GM12891 (cell line): ENCODE measurements at regions not wholly inside any gene's neighbourhood (a gene's known extent, or its start where the extent isn't known, plus 50 kb on each side); places are given as distances from the start of the nearest gene placed in this dataset.
A peak's percentile ranks its signal among the peaks of the same experiment; 100 is the strongest.

Source experiments
- DNase-seq: peaks from one replicate; pipeline ENCODE4 v3.0.0; 2011; ENCODE audit warnings: low spot score; ENCODE audit not compliant: insufficient read length
- FAIRE-seq: peaks from 2 replicates; lab custom pipeline; 2011; peaks lifted over from hg19 to GRCh38; lab: Jason Lieb, UNC
- PAX5 ChIP-seq: IDR thresholded peaks from 2 replicates; pipeline ENCODE4 v1.6.1; 2011; ENCODE audit warnings: low read length, moderate library complexity, mild to moderate bottlenecking; ENCODE audit not compliant: insufficient read depth, severe bottlenecking
- POLR2A ChIP-seq: IDR thresholded peaks from 2 replicates; pipeline ENCODE4 v1.6.1; 2011; ENCODE audit warnings: low read depth, low read length, control low read depth
- POLR2AphosphoS5 ChIP-seq: IDR thresholded peaks from 2 replicates; pipeline ENCODE4 v1.6.1; 2011; ENCODE audit warnings: low read depth, low read length, control low read depth
- POU2F2 ChIP-seq: IDR thresholded peaks from 2 replicates; pipeline ENCODE4 v1.6.1; 2011; ENCODE audit warnings: low read depth, mild to moderate bottlenecking, control low read depth, low read length, moderate library complexity
- SPI1 ChIP-seq: IDR thresholded peaks from 2 replicates; pipeline ENCODE4 v1.6.1; 2011; ENCODE audit warnings: low read depth, low read length, control low read depth
- TAF1 ChIP-seq: IDR thresholded peaks from 2 replicates; pipeline ENCODE4 v1.6.1; 2011; ENCODE audit warnings: low read depth, low read length, control low read depth

GRCh38 chr4:122234686-122235085 lies 82.6 kb downstream of the BLTP1 start:
- DNase-seq (no peak), FAIRE-seq (no peak)
- TF ChIP-seq TAF1 = no peak
- no peak for TF ChIP-seq PAX5
- TF ChIP-seq POU2F2 = no peak
- TF ChIP-seq SPI1 = no peak
- no peak for TF ChIP-seq POLR2AphosphoS5
- no peak for TF ChIP-seq POLR2A

DNA sequence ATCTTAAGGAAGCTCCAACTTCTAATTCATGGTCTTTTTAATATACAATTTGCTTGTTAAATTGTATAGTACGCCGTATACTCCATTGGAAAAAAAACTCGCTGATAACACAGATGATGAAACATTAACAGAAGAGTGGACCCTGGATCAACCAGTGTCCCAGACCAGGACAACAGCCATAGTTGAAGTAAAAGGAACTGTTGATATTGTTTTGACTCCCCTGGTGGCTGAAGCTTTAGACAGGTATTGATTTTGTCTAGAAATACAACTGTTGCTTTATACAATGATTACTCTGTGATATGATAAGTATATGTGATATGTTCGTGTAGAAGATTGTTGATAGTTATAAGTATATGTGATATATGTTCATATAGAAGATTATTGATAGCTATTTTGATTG lies 91.7 kb downstream of the BLTP1 start:
- TF ChIP-seq POU2F2 (no peak), POLR2AphosphoS5 (no peak), TAF1 (no peak), POLR2A (no peak), PAX5 (no peak), SPI1 (no peak)
- FAIRE-seq = no peak
- DNase-seq = no peak

DNA sequence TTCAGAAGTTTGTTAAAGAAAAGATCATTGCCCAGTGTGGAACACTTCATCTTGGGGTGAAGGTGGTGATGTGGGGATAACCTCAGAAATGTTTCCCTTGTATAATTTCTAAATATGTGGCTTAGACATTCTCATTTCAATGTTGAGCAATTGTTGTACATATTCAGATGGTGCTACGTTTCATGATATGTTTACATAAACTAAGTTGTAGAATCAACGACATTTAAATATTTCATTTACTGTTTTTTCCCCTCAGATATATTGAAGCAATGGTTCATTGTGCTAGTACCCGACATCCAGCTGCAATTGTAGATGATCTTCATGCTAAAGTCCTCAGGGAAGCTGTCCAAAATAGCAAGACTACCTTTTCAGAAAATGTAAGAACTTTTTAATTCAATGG lies 92.6 kb downstream of the BLTP1 start:
- FAIRE-seq (no peak), DNase-seq (no peak)
- TF ChIP-seq POLR2A (no peak), POLR2AphosphoS5 (no peak), POU2F2 (no peak), PAX5 (no peak), TAF1 (no peak), SPI1 (no peak)

DNA sequence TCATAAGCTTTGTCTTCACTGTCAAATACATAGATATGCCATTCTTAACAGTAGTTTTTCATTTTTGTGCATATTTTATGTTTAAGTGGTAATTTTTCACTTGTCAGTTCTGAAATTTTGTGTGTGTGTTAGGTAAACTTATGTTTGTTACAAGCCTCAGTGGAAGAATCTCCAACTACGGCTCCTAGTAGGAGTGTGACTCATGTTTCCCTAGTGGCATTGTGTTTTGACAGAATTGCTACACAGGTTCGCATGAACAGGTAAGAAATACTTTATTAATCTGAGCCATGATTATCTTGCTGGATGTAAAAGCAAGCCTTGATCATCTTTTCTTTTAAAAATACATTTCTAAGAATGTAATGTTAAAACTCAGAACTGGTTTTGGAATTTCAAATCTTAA lies 94.4 kb downstream of the BLTP1 start:
- TF ChIP-seq TAF1 (no peak), PAX5 (no peak), SPI1 (no peak)
- DNase-seq (no peak), FAIRE-seq (no peak)

- no peak for TF ChIP-seq POU2F2
- TF ChIP-seq PAX5 = no peak
- TF ChIP-seq POLR2AphosphoS5 = no peak
- FAIRE-seq = no peak
- no peak for DNase-seq
Observed at GRCh38 chr4:122249357-122249756, 97.2 kb downstream of the BLTP1 start.

- TF ChIP-seq SPI1 (no peak), TAF1 (no peak), POLR2A (no peak), POLR2AphosphoS5 (no peak), POU2F2 (no peak), PAX5 (no peak)
- FAIRE-seq = no peak
- DNase-seq = no peak
Observed at GRCh38 chr4:122252584-122252983, 100.5 kb downstream of the BLTP1 start.

GRCh38 chr4:122259849-122260248 lies 107.7 kb downstream of the BLTP1 start:
- DNase-seq (no peak), FAIRE-seq (no peak)
- TF ChIP-seq SPI1 = no peak
- no peak for TF ChIP-seq POLR2AphosphoS5
- TF ChIP-seq POU2F2 = no peak
- no peak for TF ChIP-seq TAF1
- TF ChIP-seq PAX5 = no peak

GRCh38 chr4:122276359-122276758 lies 102.5 kb upstream of the ADAD1 start:
- FAIRE-seq (no peak), DNase-seq (no peak)
- TF ChIP-seq PAX5 (no peak), POLR2AphosphoS5 (no peak), POU2F2 (no peak), TAF1 (no peak), SPI1 (no peak), POLR2A (no peak)

DNA sequence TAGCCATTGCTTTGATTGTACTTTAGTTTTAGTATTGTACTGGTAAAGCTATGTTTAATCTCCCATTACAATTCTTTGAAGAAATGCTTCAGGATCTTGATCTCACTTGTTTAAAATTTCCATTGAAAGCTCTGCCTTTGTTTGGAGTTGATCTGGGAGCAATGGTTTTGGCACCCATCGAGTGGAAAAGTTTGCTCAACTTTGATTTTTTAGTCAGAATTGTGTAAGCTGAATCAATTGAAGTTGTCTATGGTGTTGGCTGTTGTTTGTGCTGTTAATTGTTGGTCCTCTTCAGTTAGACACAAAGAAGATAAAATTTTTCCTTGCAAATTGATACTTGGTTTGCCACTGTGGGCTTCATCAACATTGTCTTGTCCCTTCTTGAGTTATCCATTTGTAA lies 99.8 kb upstream of the ADAD1 start:
- FAIRE-seq = no peak
- TF ChIP-seq POLR2A (no peak), TAF1 (no peak), POU2F2 (no peak), PAX5 (no peak), POLR2AphosphoS5 (no peak), SPI1 (no peak)
- DNase-seq = no peak

- DNase-seq = no peak
- FAIRE-seq = peak; percentile 33
- TF ChIP-seq POLR2A (no peak), TAF1 (no peak), PAX5 (no peak), POU2F2 (no peak), POLR2AphosphoS5 (no peak), SPI1 (no peak)
Observed at GRCh38 chr4:122279670-122280069, 99.1 kb upstream of the ADAD1 start.
